Esophagus muscularis mucosa (tissue), 4 donors: ENCODE measurements at regions not wholly inside any gene's neighbourhood (a gene's known extent, or its start where the extent isn't known, plus 50 kb on each side); places are given as distances from the start of the nearest gene placed in this dataset.
A peak's percentile ranks its signal among the peaks of the same experiment; 100 is the strongest.
"Not testable (repeated sequence)": the region's sequence is repeated elsewhere in the genome, so short reads cannot be mapped to it uniquely, and the experiment has no call there.

Experiments
- DNase-seq: peaks from one replicate; pipeline ENCODE4 v3.0.0-alpha.2; 2017; ENCODE audit errors: extremely low spot score
- H3K27ac ChIP-seq, 4 donors: fragments of 200-600 bp; sonication (generic); replicated peaks in 1 of 4; 1 replicate in 3 of 4; 2 replicates in 1 of 4; pipeline ENCODE4 v1.5.1; 2016 to 2019; ENCODE audit warnings: mild to moderate bottlenecking in 1 of 4
- H3K27me3 ChIP-seq, 4 donors: fragments of 200-600 bp; sonication (generic); one replicate each; pipeline versions ENCODE4 v1.5.1 to v1.6.0; 2016 to 2019
- H3K36me3 ChIP-seq, 4 donors: fragments of 200-600 bp; sonication (generic); one replicate each; pipeline ENCODE4 v1.5.1; 2016 to 2019
- H3K4me1 ChIP-seq, 4 donors: fragments of 200-600 bp; sonication (generic); one replicate each; pipeline ENCODE4 v1.5.1; 2016 to 2019
- H3K4me3 ChIP-seq, 4 donors: fragments of 200-600 bp; sonication (generic); 1 replicate in 2 of 4; 2 replicates in 2 of 4; pipeline ENCODE4 v1.5.1; 2016 to 2019; ENCODE audit warnings: mild to moderate bottlenecking in 4 of 4, moderate library complexity in 1 of 4
- H3K9me3 ChIP-seq, 4 donors: fragments of 200-600 bp; sonication (generic); 1 replicate in 3 of 4; 2 replicates in 1 of 4; pipeline ENCODE4 v1.5.1; 2016 to 2019
- CTCF ChIP-seq, 3 experiments: fragments of 200-600 bp in 2 of 3; fragments of 450-650 bp in 1 of 3; sonication (generic) in 2 of 3; IDR thresholded peaks; one replicate each; pipeline ENCODE4 v1.5.1; 2017 to 2019; ENCODE audit warnings: antibody characterized with exemption in 3 of 3, mild to moderate bottlenecking in 2 of 3, moderate library complexity in 1 of 3
- EP300 ChIP-seq: sonication (generic); formaldehyde crosslinking; IDR thresholded peaks from one replicate; pipeline ENCODE4 v1.6.1; 2017; ENCODE audit warnings: antibody characterized with exemption
- POLR2A ChIP-seq: fragments of 450-650 bp; IDR thresholded peaks from one replicate; pipeline ENCODE4 v1.6.1; 2017; ENCODE audit warnings: antibody characterized with exemption, moderate library complexity, mild to moderate bottlenecking, low read depth
- POLR2AphosphoS5 ChIP-seq, 2 donors: sonication (generic); formaldehyde crosslinking; IDR thresholded peaks; one replicate each; pipeline ENCODE4 v1.6.1; 2017; ENCODE audit warnings: antibody characterized with exemption in 2 of 2
- WGBS: methylation state at CpG from one replicate; pipeline ENCODE4 v1.1.5; 2018; 5-methylcytosine and 5-hydroxymethylcytosine counted together
- intact Hi-C: fragments of 100-400 bp; cut with DNase I; formaldehyde crosslinking; loops from one replicate; pipeline ENCODE4 v1.15.1; 2023

- peaks cover 11 to 52% (median 43%) of the 10 kb centered on the region in 4 donors for H3K4me1 ChIP-seq
- no peaks in the 10 kb centered on the region for H3K27me3 ChIP-seq
- H3K27ac ChIP-seq, result peak overlapping the region; percentile 82 to 83 (median 82)
- intact Hi-C loops, result no loop called here
- no peak for DNase-seq
- H3K9me3 ChIP-seq, result no peaks in the 10 kb centered on the region
- H3K4me3 ChIP-seq, result no peak overlapping the region
- no peaks in the 10 kb centered on the region for H3K36me3 ChIP-seq
- 81% methylated on average over 7 of the region's 7 CpGs for whole genome bisulfite sequencing
- TF ChIP-seq CTCF (IDR thresholded peaks at IDR 0.05) (no peak), POLR2A (no peak)
These were observed 87.4 kb downstream of the MRPL14 start for GRCh38 chr6:44039839-44040350.

GRCh38 chr6:44039191-44039719 is 88.0 kb downstream of the MRPL14 start:
- DNase-seq, result no peak
- no peak for TF ChIP-seq CTCF (IDR thresholded peaks at IDR 0.05)
- TF ChIP-seq POLR2A, result no peak
- TF ChIP-seq EP300, result no peak
- no peak for TF ChIP-seq POLR2AphosphoS5 (IDR thresholded peaks at IDR 0.05)
- Histone ChIP-seq H3K4me3 (no peak overlapping the region), H3K27ac (no peak overlapping the region), H3K9me3 (no peaks in the 10 kb centered on the region), H3K36me3 (no peaks in the 10 kb centered on the region), H3K27me3 (no peaks in the 10 kb centered on the region), H3K4me1 (peaks cover 11 to 52% (median 43%) of the 10 kb centered on the region in 4 donors)
- intact Hi-C loops, result no loop called here
- 81% methylated on average over 6 of the region's 6 CpGs for WGBS

GRCh38 chr6:44038543-44039065 is 88.6 kb downstream of the MRPL14 start:
- no peak for TF ChIP-seq EP300
- TF ChIP-seq POLR2AphosphoS5 (IDR thresholded peaks at IDR 0.05), result no peak
- TF ChIP-seq CTCF (IDR thresholded peaks at IDR 0.05), result no peak
- no peak for TF ChIP-seq POLR2A
- H3K4me1 ChIP-seq, result peaks cover 11 to 46% (median 37%) of the 10 kb centered on the region in 4 donors
- H3K36me3 ChIP-seq, result no peaks in the 10 kb centered on the region
- H3K4me3 ChIP-seq, result no peak overlapping the region
- DNase-seq, result no peak
- intact Hi-C loops, result no loop called here
- WGBS, result 81% methylated on average over 4 of the region's 4 CpGs
- H3K9me3 ChIP-seq, result no peaks in the 10 kb centered on the region
- H3K27me3 ChIP-seq, result no peaks in the 10 kb centered on the region
- no peak overlapping the region for H3K27ac ChIP-seq

- DNase-seq, result no peak
- TF ChIP-seq CTCF (IDR thresholded peaks at IDR 0.05), result no peak
- TF ChIP-seq POLR2AphosphoS5 (IDR thresholded peaks at IDR 0.05), result no peak
- TF ChIP-seq POLR2A, result no peak
- no peak for TF ChIP-seq EP300
- Histone ChIP-seq H3K4me1 (peaks cover 7 to 40% (median 31%) of the 10 kb centered on the region in 4 donors), H3K4me3 (no peak overlapping the region), H3K27ac (no peak overlapping the region), H3K27me3 (no peaks in the 10 kb centered on the region), H3K9me3 (no peaks in the 10 kb centered on the region), H3K36me3 (no peaks in the 10 kb centered on the region)
- WGBS, result 95% methylated on average over 13 of the region's 13 CpGs
- intact Hi-C loops, result no loop called here
These were observed 89.3 kb downstream of the MRPL14 start for GRCh38 chr6:44037847-44038542.

- H3K36me3 ChIP-seq, H3K27me3 ChIP-seq, H3K27ac ChIP-seq, DNase-seq, H3K9me3 ChIP-seq, intact Hi-C loops, H3K4me3 ChIP-seq: not testable (repeated sequence)
- peaks cover 7 to 33% (median 24%) of the 10 kb centered on the region in 4 donors for H3K4me1 ChIP-seq
- WGBS, result 93% methylated on average over 9 of the region's 9 CpGs
These were observed 90.0 kb downstream of the MRPL14 start for GRCh38 chr6:44037276-44037675.
